Loucy (cell line): ENCODE measurements at regions not wholly inside any gene's neighbourhood (a gene's known extent, or its start where the extent isn't known, plus 50 kb on each side); places are given as distances from the start of the nearest gene placed in this dataset.

ENCODE experiments used
- CTCF ChIP-seq: fragments of 200-600 bp; sonication (generic); conservative IDR thresholded peaks from 2 replicates; pipeline ENCODE4 v1.5.1; 2014; ENCODE audit warnings: mild to moderate bottlenecking, antibody characterized with exemption, low read length
- EZH2phosphoT487 ChIP-seq: fragments of 200-600 bp; IDR thresholded peaks from 2 replicates; pipeline ENCODE4 v1.6.1; 2018; ENCODE audit warnings: antibody characterized with exemption, mild to moderate bottlenecking, moderate library complexity, borderline replicate concordance

GRCh38 chr14:66306101-66306500 is 180.1 kb upstream of the CCDC196 start:
- TF ChIP-seq CTCF (no peak), EZH2phosphoT487 (no peak)
